Stimulated activated naive CD8-positive, alpha-beta T cell treated with anti-CD3 and anti-CD28 coated beads, Interleukin-15, amount 100 ng/mL, for 72 hours (primary cell): ENCODE measurements at regions not wholly inside any gene's neighbourhood (a gene's known extent, or its start where the extent isn't known, plus 50 kb on each side); places are given as distances from the start of the nearest gene placed in this dataset.

Experiments used
- ATAC-seq: fragments of 150-1000 bp; cut with Tn5 transposase; 2 replicates; pipeline ENCODE4 v1.10.0; 2021; ENCODE audit warnings: mild to moderate bottlenecking, moderate library complexity
- DNase-seq, 2 donors: peaks; one replicate each; pipeline ENCODE4 v3.0.0; 2021 to 2022
- H3K27ac Mint-ChIP-seq, 2 donors: one replicate each; pipeline ENCODE4 v1.8.0; 2022; ENCODE audit warnings: mild to moderate bottlenecking in 2 of 2, mixed read lengths in 2 of 2, moderate library complexity in 2 of 2
- H3K27me3 Mint-ChIP-seq: one replicate; pipeline ENCODE4 v1.8.0; 2022; ENCODE audit warnings: mixed read lengths
- H3K4me1 Mint-ChIP-seq: one replicate; pipeline ENCODE4 v1.8.0; 2022; ENCODE audit warnings: mild to moderate bottlenecking, mixed read lengths
- H3K4me3 Mint-ChIP-seq, 2 donors: one replicate each; pipeline ENCODE4 v1.8.0; 2022; ENCODE audit warnings: mild to moderate bottlenecking in 2 of 2, mixed read lengths in 2 of 2, moderate library complexity in 1 of 2
- H3K9me3 Mint-ChIP-seq, 2 donors: one replicate each; pipeline ENCODE4 v1.8.0; 2022; ENCODE audit warnings: mixed read lengths in 2 of 2

- peak overlapping the region in 1 of 2 donors; percentile 10 for H3K27ac Mint-ChIP-seq
- H3K4me1 Mint-ChIP-seq, result peaks cover 15% of the 10 kb centered on the region
- ATAC-seq (peak; percentile 50), DNase-seq (no peak)
- H3K4me3 Mint-ChIP-seq, result no peak overlapping the region
- peaks cover 33% of the 10 kb centered on the region for H3K27me3 Mint-ChIP-seq
- peaks cover 0 to 8% of the 10 kb centered on the region in 2 donors for H3K9me3 Mint-ChIP-seq
Observed at GRCh38 chr6:125392682-125393081, 90.9 kb upstream of the HDDC2 start.

GRCh38 chr6:125393449-125393858, 91.7 kb upstream of the HDDC2 start:
- Mint-ChIP-seq H3K27me3 (peaks cover 40% of the 10 kb centered on the region), H3K4me1 (peaks cover 15% of the 10 kb centered on the region), H3K27ac (peak overlapping the region; percentile 44 to 52), H3K4me3 (peak overlapping the region; percentile 0 to 18), H3K9me3 (peaks cover 0 to 8% of the 10 kb centered on the region in 2 donors)
- ATAC-seq, result peak; percentile 79
- no peak for DNase-seq

GRCh38 chr6:125406741-125407140, 105.0 kb upstream of the HDDC2 start:
- Mint-ChIP-seq H3K27me3 (peaks cover 15% of the 10 kb centered on the region), H3K4me1 (no peaks in the 10 kb centered on the region), H3K27ac (no peak overlapping the region), H3K4me3 (no peak overlapping the region), H3K9me3 (peaks cover 0 to 7% of the 10 kb centered on the region in 2 donors)
- DNase-seq (no peak), ATAC-seq (no peak)

- Mint-ChIP-seq H3K27me3 (peaks cover 4% of the 10 kb centered on the region), H3K9me3 (peaks cover 4 to 10% of the 10 kb centered on the region in 2 donors), H3K4me3 (no peak overlapping the region), H3K27ac (no peak overlapping the region), H3K4me1 (no peaks in the 10 kb centered on the region)
- ATAC-seq (no peak), DNase-seq (no peak)
Observed at GRCh38 chr6:125414507-125414906, 112.7 kb upstream of the HDDC2 start.

GRCh38 chr6:125415913-125416312, 114.1 kb upstream of the HDDC2 start:
- no peak overlapping the region for H3K4me3 Mint-ChIP-seq
- peaks cover 0 to 10% of the 10 kb centered on the region in 2 donors for H3K9me3 Mint-ChIP-seq
- ATAC-seq (no peak), DNase-seq (no peak)
- H3K4me1 Mint-ChIP-seq, result no peaks in the 10 kb centered on the region
- no peaks in the 10 kb centered on the region for H3K27me3 Mint-ChIP-seq
- no peak overlapping the region for H3K27ac Mint-ChIP-seq

- Mint-ChIP-seq H3K4me1 (no peaks in the 10 kb centered on the region), H3K4me3 (no peak overlapping the region), H3K9me3 (no peaks in the 10 kb centered on the region), H3K27ac (no peak overlapping the region), H3K27me3 (peaks cover 12% of the 10 kb centered on the region)
- ATAC-seq, result no peak
- DNase-seq, result no peak
Observed at GRCh38 chr6:125421836-125422235, 120.1 kb upstream of the HDDC2 start.

- DNase-seq (no peak), ATAC-seq (no peak)
- H3K27me3 Mint-ChIP-seq, result peaks cover 18% of the 10 kb centered on the region
- H3K4me3 Mint-ChIP-seq, result no peak overlapping the region
- H3K9me3 Mint-ChIP-seq, result no peaks in the 10 kb centered on the region
- no peaks in the 10 kb centered on the region for H3K4me1 Mint-ChIP-seq
- no peak overlapping the region for H3K27ac Mint-ChIP-seq
Observed at GRCh38 chr6:125423047-125423446, 121.3 kb upstream of the HDDC2 start.

GRCh38 chr6:125431971-125432370, 130.2 kb upstream of the HDDC2 start:
- Mint-ChIP-seq H3K4me3 (no peak overlapping the region), H3K4me1 (no peaks in the 10 kb centered on the region), H3K9me3 (no peaks in the 10 kb centered on the region), H3K27ac (no peak overlapping the region), H3K27me3 (peaks cover 27% of the 10 kb centered on the region)
- DNase-seq, result no peak
- ATAC-seq, result no peak

- H3K27me3 Mint-ChIP-seq, result peaks cover 22% of the 10 kb centered on the region
- ATAC-seq (no peak), DNase-seq (no peak)
- no peak overlapping the region for H3K27ac Mint-ChIP-seq
- no peak overlapping the region for H3K4me3 Mint-ChIP-seq
- no peaks in the 10 kb centered on the region for H3K4me1 Mint-ChIP-seq
- no peaks in the 10 kb centered on the region for H3K9me3 Mint-ChIP-seq
Observed at GRCh38 chr6:125432963-125433362, 131.2 kb upstream of the HDDC2 start.

- DNase-seq, result no peak
- H3K4me3 Mint-ChIP-seq, result no peak overlapping the region
- peaks cover 22% of the 10 kb centered on the region for H3K27me3 Mint-ChIP-seq
- H3K27ac Mint-ChIP-seq, result no peak overlapping the region
- ATAC-seq, result no peak
- H3K4me1 Mint-ChIP-seq, result no peaks in the 10 kb centered on the region
- H3K9me3 Mint-ChIP-seq, result no peaks in the 10 kb centered on the region
Observed at GRCh38 chr6:125434760-125435159, 133.0 kb upstream of the HDDC2 start.

- Mint-ChIP-seq H3K4me3 (no peak overlapping the region), H3K27me3 (peaks cover 12% of the 10 kb centered on the region), H3K9me3 (no peaks in the 10 kb centered on the region), H3K4me1 (no peaks in the 10 kb centered on the region), H3K27ac (no peak overlapping the region)
- ATAC-seq (no peak), DNase-seq (no peak)
Observed at GRCh38 chr6:125439512-125439911, 137.7 kb upstream of the HDDC2 start.

- Mint-ChIP-seq H3K9me3 (no peaks in the 10 kb centered on the region), H3K27ac (no peak overlapping the region), H3K4me3 (no peak overlapping the region), H3K27me3 (peaks cover 23% of the 10 kb centered on the region), H3K4me1 (no peaks in the 10 kb centered on the region)
- ATAC-seq (no peak), DNase-seq (no peak)
Observed at GRCh38 chr6:125444006-125444923, 142.5 kb upstream of the HDDC2 start.

GRCh38 chr6:125445054-125445453, 143.3 kb upstream of the HDDC2 start:
- H3K4me3 Mint-ChIP-seq, result no peak overlapping the region
- H3K27me3 Mint-ChIP-seq, result peaks cover 23% of the 10 kb centered on the region
- ATAC-seq (peak; percentile 28), DNase-seq (no peak)
- no peak overlapping the region for H3K27ac Mint-ChIP-seq
- no peaks in the 10 kb centered on the region for H3K4me1 Mint-ChIP-seq
- no peaks in the 10 kb centered on the region for H3K9me3 Mint-ChIP-seq

- no peak for ATAC-seq
- H3K9me3 Mint-ChIP-seq, result no peaks in the 10 kb centered on the region
- H3K4me3 Mint-ChIP-seq, result no peak overlapping the region
- DNase-seq, result no peak
- H3K27me3 Mint-ChIP-seq, result peaks cover 23% of the 10 kb centered on the region
- H3K4me1 Mint-ChIP-seq, result no peaks in the 10 kb centered on the region
- H3K27ac Mint-ChIP-seq, result no peak overlapping the region
Observed at GRCh38 chr6:125446011-125446410, 144.2 kb upstream of the HDDC2 start.

GRCh38 chr6:125451750-125452149, 150.0 kb upstream of the HDDC2 start:
- peaks cover 9% of the 10 kb centered on the region for H3K27me3 Mint-ChIP-seq
- H3K27ac Mint-ChIP-seq, result no peak overlapping the region
- H3K4me3 Mint-ChIP-seq, result no peak overlapping the region
- ATAC-seq (no peak), DNase-seq (no peak)
- no peaks in the 10 kb centered on the region for H3K4me1 Mint-ChIP-seq
- H3K9me3 Mint-ChIP-seq, result peaks cover 7 to 23% of the 10 kb centered on the region in 2 donors

- Mint-ChIP-seq H3K27me3 (peaks cover 9% of the 10 kb centered on the region), H3K9me3 (peaks cover 7 to 35% of the 10 kb centered on the region in 2 donors), H3K4me1 (no peaks in the 10 kb centered on the region), H3K27ac (no peak overlapping the region), H3K4me3 (no peak overlapping the region)
- no peak for DNase-seq
- no peak for ATAC-seq
Observed at GRCh38 chr6:125453516-125453915, 151.7 kb upstream of the HDDC2 start.
